GM13977 (cell line): ENCODE measurements at regions not wholly inside any gene's neighbourhood (a gene's known extent, or its start where the extent isn't known, plus 50 kb on each side); places are given as distances from the start of the nearest gene placed in this dataset.
A peak's percentile ranks its signal among the peaks of the same experiment; 100 is the strongest.

Source experiments
- DNase-seq: peaks from one replicate; pipeline ENCODE4 v3.0.0; 2012; ENCODE audit warnings: low spot score
- CTCF ChIP-seq: IDR thresholded peaks from 2 replicates; pipeline ENCODE4 v1.5.1; 2012; ENCODE audit warnings: mild to moderate bottlenecking, control low read depth; ENCODE audit not compliant: insufficient read depth; ENCODE audit errors: extremely low read depth, missing control alignments
- in situ Hi-C: fragments of 300-500 bp; cut with MboI; formaldehyde crosslinking; loops from one replicate; pipeline ENCODE4 v1.12.0; 2022; ENCODE audit warnings: low sequenced_read_pairs, low pct_unique_long_range_greater_than_20kb, mixed read lengths, inconsistent platforms; ENCODE audit not compliant: unreplicated experiment

GRCh38 chr14:85883101-85883500, 353.2 kb downstream of the FLRT2 start:
- in situ Hi-C loops, result no loop called here
- TF ChIP-seq CTCF, result no peak
- no peak for DNase-seq

GRCh38 chr14:85881935-85882334, 352.0 kb downstream of the FLRT2 start:
- in situ Hi-C loops, result no loop called here
- no peak for TF ChIP-seq CTCF
- DNase-seq, result no peak

- TF ChIP-seq CTCF, result no peak
- in situ Hi-C loops, result no loop called here
These were observed 348.9 kb downstream of the FLRT2 start for GRCh38 chr14:85878874-85879273.

GRCh38 chr14:85873006-85873405, 343.1 kb downstream of the FLRT2 start:
- in situ Hi-C loops, result no loop called here
- no peak for DNase-seq
- no peak for TF ChIP-seq CTCF

More at GRCh38 chr14:85878874-85879273, 348.9 kb downstream of the FLRT2 start:
- DNase-seq, result no peak

GRCh38 chr14:85867450-85867849, 337.5 kb downstream of the FLRT2 start:
- peak; percentile 4 for TF ChIP-seq CTCF
- DNase-seq, result no peak
- in situ Hi-C loops, result no loop called here

GRCh38 chr14:85865701-85866100, 335.8 kb downstream of the FLRT2 start:
- no peak for TF ChIP-seq CTCF
- in situ Hi-C loops, result no loop called here
- DNase-seq, result no peak

GRCh38 chr14:85858634-85859033, 328.7 kb downstream of the FLRT2 start:
- no peak for DNase-seq
- no peak for TF ChIP-seq CTCF
- in situ Hi-C loops, result no loop called here
